Activated T-helper 17 cell treated with anti-CD3 and anti-CD28 coated beads, Interleukin-2, amount 50 U/mL, for 72 hours (primary cell): ENCODE measurements at regions not wholly inside any gene's neighbourhood (a gene's known extent, or its start where the extent isn't known, plus 50 kb on each side); places are given as distances from the start of the nearest gene placed in this dataset.

ENCODE experiments used
- ATAC-seq: fragments of 150-1000 bp; cut with Tn5 transposase; replicated peaks from 2 replicates; pipeline ENCODE4 v1.10.0; 2021; ENCODE audit warnings: mild to moderate bottlenecking, moderate library complexity
- H3K27ac Mint-ChIP-seq: one replicate; pipeline ENCODE4 v1.8.0; 2022; ENCODE audit warnings: mixed read lengths
- H3K27me3 Mint-ChIP-seq: one replicate; pipeline ENCODE4 v1.8.0; 2022; ENCODE audit warnings: mixed read lengths
- H3K36me3 Mint-ChIP-seq: one replicate; pipeline ENCODE4 v1.8.0; 2022; ENCODE audit warnings: low read depth, mild to moderate bottlenecking, mixed read lengths
- H3K4me1 Mint-ChIP-seq: one replicate; pipeline ENCODE4 v1.8.0; 2022; ENCODE audit warnings: mixed read lengths
- H3K4me3 Mint-ChIP-seq: one replicate; pipeline ENCODE4 v1.8.0; 2022; ENCODE audit warnings: mild to moderate bottlenecking, mixed read lengths
- H3K9me3 Mint-ChIP-seq: one replicate; pipeline ENCODE4 v1.8.0; 2022; ENCODE audit warnings: mixed read lengths

GRCh38 chr3:65172209-65172608, 484.4 kb upstream of the ADAMTS9 start:
- Mint-ChIP-seq H3K27ac (no peak overlapping the region), H3K4me3 (no peak overlapping the region), H3K36me3 (no peaks in the 10 kb centered on the region), H3K27me3 (no peaks in the 10 kb centered on the region), H3K4me1 (no peaks in the 10 kb centered on the region), H3K9me3 (peaks cover 10% of the 10 kb centered on the region)
- no peak for ATAC-seq

DNA sequence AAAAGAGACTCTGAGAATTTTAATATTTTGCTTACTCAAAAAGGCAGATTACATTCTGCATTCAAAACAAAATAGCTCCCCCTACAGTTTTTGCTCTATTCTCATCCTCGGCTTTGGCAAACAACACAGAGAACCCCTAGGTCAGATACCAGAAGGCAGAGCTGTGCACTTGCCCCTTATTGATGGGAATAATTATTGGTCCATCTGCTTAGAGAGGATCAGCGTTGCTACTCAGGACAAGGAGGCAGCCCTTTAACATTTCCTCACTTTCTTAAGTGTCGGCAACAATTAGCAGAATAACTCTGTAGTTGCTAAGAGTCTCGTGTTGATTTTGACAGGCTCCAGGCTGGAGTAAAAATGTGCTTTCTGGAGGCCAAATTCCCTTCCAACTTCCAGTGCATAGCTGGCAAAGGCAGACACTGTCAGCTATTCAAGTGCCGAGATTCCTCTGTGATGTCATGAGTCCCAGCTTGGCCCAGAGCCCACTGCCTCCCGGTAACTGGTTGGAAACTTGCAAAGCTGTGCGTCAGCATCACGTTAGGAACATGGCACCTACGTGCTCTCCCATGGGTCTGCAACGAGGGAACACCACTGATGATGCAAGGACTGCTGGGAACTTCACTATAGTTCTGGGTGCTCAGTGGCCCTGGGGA, 482.7 kb upstream of the ADAMTS9 start:
- Mint-ChIP-seq H3K27ac (no peak overlapping the region), H3K27me3 (no peaks in the 10 kb centered on the region), H3K36me3 (no peaks in the 10 kb centered on the region), H3K4me3 (no peak overlapping the region), H3K9me3 (peaks cover 10% of the 10 kb centered on the region), H3K4me1 (no peaks in the 10 kb centered on the region)
- ATAC-seq, result no peak

- no peak for ATAC-seq
- Mint-ChIP-seq H3K27me3 (no peaks in the 10 kb centered on the region), H3K4me3 (no peak overlapping the region), H3K27ac (no peak overlapping the region), H3K36me3 (no peaks in the 10 kb centered on the region), H3K9me3 (peaks cover 11% of the 10 kb centered on the region), H3K4me1 (no peaks in the 10 kb centered on the region)
Observed at GRCh38 chr3:65169961-65170360, 482.2 kb upstream of the ADAMTS9 start.

DNA sequence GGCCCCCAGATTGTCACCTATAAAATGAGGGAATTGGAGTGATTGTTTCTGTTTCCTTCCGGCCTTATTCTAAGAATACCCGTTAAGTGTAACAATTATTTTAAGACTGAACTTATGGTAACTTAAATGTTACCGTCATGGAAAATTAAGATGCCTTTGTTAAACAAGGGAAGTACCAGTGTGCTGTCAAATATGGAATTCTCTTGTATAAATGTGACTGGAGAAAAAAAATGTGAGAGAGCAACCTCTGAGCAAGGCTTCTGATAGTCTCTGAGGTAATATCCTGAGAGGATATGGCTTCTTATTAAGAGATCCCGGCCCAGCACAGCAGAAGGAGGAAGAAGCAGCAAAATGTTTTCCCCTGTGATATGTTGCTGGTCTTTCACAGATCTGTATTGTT, 480.7 kb upstream of the ADAMTS9 start:
- H3K36me3 Mint-ChIP-seq, result no peaks in the 10 kb centered on the region
- ATAC-seq, result no peak
- H3K9me3 Mint-ChIP-seq, result peaks cover 13% of the 10 kb centered on the region
- H3K4me3 Mint-ChIP-seq, result no peak overlapping the region
- no peaks in the 10 kb centered on the region for H3K27me3 Mint-ChIP-seq
- H3K27ac Mint-ChIP-seq, result no peak overlapping the region
- H3K4me1 Mint-ChIP-seq, result no peaks in the 10 kb centered on the region

- no peak for ATAC-seq
- H3K4me1 Mint-ChIP-seq, result no peaks in the 10 kb centered on the region
- peaks cover 17% of the 10 kb centered on the region for H3K9me3 Mint-ChIP-seq
- no peaks in the 10 kb centered on the region for H3K36me3 Mint-ChIP-seq
- H3K4me3 Mint-ChIP-seq, result no peak overlapping the region
- no peak overlapping the region for H3K27ac Mint-ChIP-seq
- H3K27me3 Mint-ChIP-seq, result no peaks in the 10 kb centered on the region
Observed at GRCh38 chr3:65166531-65166930, 478.7 kb upstream of the ADAMTS9 start.

DNA sequence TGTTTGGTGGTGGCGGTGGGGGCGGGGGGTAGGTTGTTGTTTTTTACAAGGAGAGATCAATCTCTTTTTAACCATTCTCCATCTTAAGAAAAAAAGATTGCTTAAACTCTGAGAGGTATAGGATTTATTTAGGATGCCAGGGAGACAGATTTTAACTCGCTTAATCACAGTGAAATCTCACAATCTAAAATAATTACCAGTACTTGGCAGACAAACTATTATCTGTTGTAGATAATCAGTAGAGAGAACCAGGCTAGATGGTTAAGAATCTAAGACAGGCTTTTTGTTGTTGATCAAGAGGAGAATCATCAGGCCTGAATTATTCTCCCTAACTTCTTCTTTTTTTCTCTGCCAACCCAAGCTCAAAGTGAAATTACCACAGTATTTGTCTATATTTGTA, 470.2 kb upstream of the ADAMTS9 start:
- no peak for ATAC-seq
- Mint-ChIP-seq H3K27me3 (no peaks in the 10 kb centered on the region), H3K4me3 (no peak overlapping the region), H3K36me3 (no peaks in the 10 kb centered on the region), H3K9me3 (peaks cover 14% of the 10 kb centered on the region), H3K4me1 (no peaks in the 10 kb centered on the region), H3K27ac (no peak overlapping the region)

- H3K27me3 Mint-ChIP-seq, result no peaks in the 10 kb centered on the region
Observed at GRCh38 chr3:65153850-65154512, 466.2 kb upstream of the ADAMTS9 start.

DNA sequence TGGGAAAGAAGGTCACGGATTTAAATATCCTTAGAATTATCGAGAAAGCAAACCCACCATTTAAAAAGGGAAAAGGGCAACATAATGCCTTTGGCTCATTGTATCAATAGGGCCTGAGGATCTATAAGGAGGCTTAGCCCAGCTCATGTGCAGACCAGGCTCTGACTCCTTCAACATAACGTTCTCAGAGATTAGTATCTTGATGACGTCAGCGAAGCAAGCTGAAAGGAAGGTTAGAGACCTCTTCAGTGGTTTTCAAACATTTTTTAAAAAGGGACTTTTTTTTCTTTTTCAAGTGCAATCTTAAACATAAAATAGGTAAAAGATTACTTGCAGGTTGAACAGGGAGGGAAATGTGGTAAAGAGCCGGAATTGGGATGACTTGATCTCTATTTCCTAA, 463.9 kb upstream of the ADAMTS9 start:
- ATAC-seq, result no peak
- no peaks in the 10 kb centered on the region for H3K4me1 Mint-ChIP-seq
- no peaks in the 10 kb centered on the region for H3K36me3 Mint-ChIP-seq
- no peaks in the 10 kb centered on the region for H3K27me3 Mint-ChIP-seq
- H3K27ac Mint-ChIP-seq, result no peak overlapping the region
- peaks cover 20% of the 10 kb centered on the region for H3K9me3 Mint-ChIP-seq
- H3K4me3 Mint-ChIP-seq, result no peak overlapping the region

More at GRCh38 chr3:65153850-65154512, 466.2 kb upstream of the ADAMTS9 start:
- no peak overlapping the region for H3K27ac Mint-ChIP-seq
- no peak overlapping the region for H3K4me3 Mint-ChIP-seq
- H3K36me3 Mint-ChIP-seq, result no peaks in the 10 kb centered on the region
- no peaks in the 10 kb centered on the region for H3K4me1 Mint-ChIP-seq
- no peak for ATAC-seq
- H3K9me3 Mint-ChIP-seq, result peaks cover 22% of the 10 kb centered on the region

GRCh38 chr3:65149877-65150276, 462.1 kb upstream of the ADAMTS9 start:
- Mint-ChIP-seq H3K4me3 (no peak overlapping the region), H3K36me3 (no peaks in the 10 kb centered on the region), H3K27me3 (no peaks in the 10 kb centered on the region), H3K9me3 (peaks cover 12% of the 10 kb centered on the region), H3K27ac (no peak overlapping the region), H3K4me1 (no peaks in the 10 kb centered on the region)
- no peak for ATAC-seq

- Mint-ChIP-seq H3K27ac (no peak overlapping the region), H3K27me3 (no peaks in the 10 kb centered on the region), H3K36me3 (no peaks in the 10 kb centered on the region), H3K9me3 (peaks cover 12% of the 10 kb centered on the region), H3K4me1 (no peaks in the 10 kb centered on the region), H3K4me3 (no peak overlapping the region)
- no peak for ATAC-seq
Observed at GRCh38 chr3:65148687-65149086, 460.9 kb upstream of the ADAMTS9 start.

DNA sequence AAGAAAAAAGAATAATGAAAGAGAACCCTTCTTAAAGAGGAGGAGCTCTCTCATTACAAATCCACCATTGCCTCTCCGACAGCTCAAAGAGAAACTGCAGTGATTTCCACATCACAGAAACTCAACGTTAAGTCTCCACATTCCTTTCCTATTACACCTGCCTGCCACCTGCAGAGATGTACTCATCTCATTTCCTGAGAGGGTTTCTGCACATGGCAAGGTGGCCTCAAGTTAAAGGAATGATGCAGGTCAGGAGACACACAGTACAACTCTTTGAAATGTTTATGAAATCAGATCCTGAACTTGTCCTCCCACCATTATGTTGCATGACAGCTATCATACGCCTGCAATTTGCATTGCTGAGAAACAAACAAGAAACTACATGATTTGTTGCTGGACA, 458.4 kb upstream of the ADAMTS9 start:
- Mint-ChIP-seq H3K4me3 (no peak overlapping the region), H3K9me3 (peaks cover 12% of the 10 kb centered on the region), H3K27me3 (no peaks in the 10 kb centered on the region), H3K36me3 (no peaks in the 10 kb centered on the region), H3K27ac (no peak overlapping the region), H3K4me1 (no peaks in the 10 kb centered on the region)
- ATAC-seq, result no peak

GRCh38 chr3:65145680-65146079, 457.9 kb upstream of the ADAMTS9 start:
- Mint-ChIP-seq H3K4me3 (no peak overlapping the region), H3K4me1 (no peaks in the 10 kb centered on the region), H3K27ac (no peak overlapping the region), H3K9me3 (peaks cover 9% of the 10 kb centered on the region), H3K27me3 (no peaks in the 10 kb centered on the region), H3K36me3 (no peaks in the 10 kb centered on the region)
- ATAC-seq, result no peak

- H3K27ac Mint-ChIP-seq, result no peak overlapping the region
- H3K27me3 Mint-ChIP-seq, result no peaks in the 10 kb centered on the region
- H3K4me3 Mint-ChIP-seq, result no peak overlapping the region
- no peaks in the 10 kb centered on the region for H3K36me3 Mint-ChIP-seq
- no peaks in the 10 kb centered on the region for H3K4me1 Mint-ChIP-seq
- H3K9me3 Mint-ChIP-seq, result peaks cover 8% of the 10 kb centered on the region
- no peak for ATAC-seq
Observed at GRCh38 chr3:65144791-65145351, 457.1 kb upstream of the ADAMTS9 start.

GRCh38 chr3:65142456-65142855, 454.7 kb upstream of the ADAMTS9 start:
- no peak overlapping the region for H3K4me3 Mint-ChIP-seq
- no peaks in the 10 kb centered on the region for H3K27me3 Mint-ChIP-seq
- peaks cover 7% of the 10 kb centered on the region for H3K9me3 Mint-ChIP-seq
- no peaks in the 10 kb centered on the region for H3K36me3 Mint-ChIP-seq
- H3K27ac Mint-ChIP-seq, result no peak overlapping the region
- ATAC-seq, result no peak
- H3K4me1 Mint-ChIP-seq, result no peaks in the 10 kb centered on the region

DNA sequence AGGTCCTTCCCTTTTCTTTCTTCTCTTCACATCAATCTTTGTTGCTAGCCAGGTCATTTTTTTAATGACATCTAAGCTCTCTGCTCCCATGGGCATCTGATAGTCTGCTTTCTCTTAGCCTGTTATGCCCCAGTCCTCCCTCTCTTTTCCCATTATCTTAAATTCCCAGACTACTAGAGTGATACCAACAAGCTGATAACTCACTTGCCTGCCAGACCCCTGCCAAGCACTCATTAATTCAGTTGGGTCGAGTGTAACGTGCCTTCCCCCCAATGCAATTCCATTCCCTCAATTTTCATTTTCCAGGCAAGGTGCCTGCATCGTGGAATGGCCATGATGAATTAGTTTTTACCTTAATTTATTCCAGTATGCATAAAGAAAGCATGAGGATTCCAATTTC, 450.8 kb upstream of the ADAMTS9 start:
- Mint-ChIP-seq H3K36me3 (no peaks in the 10 kb centered on the region), H3K4me3 (no peak overlapping the region), H3K27ac (no peak overlapping the region), H3K9me3 (peaks cover 11% of the 10 kb centered on the region), H3K4me1 (no peaks in the 10 kb centered on the region), H3K27me3 (no peaks in the 10 kb centered on the region)
- no peak for ATAC-seq
